Esophagus muscularis mucosa (tissue), 4 donors: ENCODE measurements at regions not wholly inside any gene's neighbourhood (a gene's known extent, or its start where the extent isn't known, plus 50 kb on each side); places are given as distances from the start of the nearest gene placed in this dataset.

Experiments
- DNase-seq: peaks from one replicate; pipeline ENCODE4 v3.0.0-alpha.2; 2017; ENCODE audit errors: extremely low spot score
- H3K27ac ChIP-seq, 4 donors: fragments of 200-600 bp; sonication (generic); replicated peaks in 1 of 4; 1 replicate in 3 of 4; 2 replicates in 1 of 4; pipeline ENCODE4 v1.5.1; 2016 to 2019; ENCODE audit warnings: mild to moderate bottlenecking in 1 of 4
- H3K27me3 ChIP-seq, 4 donors: fragments of 200-600 bp; sonication (generic); one replicate each; pipeline versions ENCODE4 v1.5.1 to v1.6.0; 2016 to 2019
- H3K36me3 ChIP-seq, 4 donors: fragments of 200-600 bp; sonication (generic); one replicate each; pipeline ENCODE4 v1.5.1; 2016 to 2019
- H3K4me1 ChIP-seq, 4 donors: fragments of 200-600 bp; sonication (generic); one replicate each; pipeline ENCODE4 v1.5.1; 2016 to 2019
- H3K4me3 ChIP-seq, 4 donors: fragments of 200-600 bp; sonication (generic); 1 replicate in 2 of 4; 2 replicates in 2 of 4; pipeline ENCODE4 v1.5.1; 2016 to 2019; ENCODE audit warnings: mild to moderate bottlenecking in 4 of 4, moderate library complexity in 1 of 4
- H3K9me3 ChIP-seq, 4 donors: fragments of 200-600 bp; sonication (generic); 1 replicate in 3 of 4; 2 replicates in 1 of 4; pipeline ENCODE4 v1.5.1; 2016 to 2019
- EP300 ChIP-seq: sonication (generic); formaldehyde crosslinking; IDR thresholded peaks from one replicate; pipeline ENCODE4 v1.6.1; 2017; ENCODE audit warnings: antibody characterized with exemption
- POLR2A ChIP-seq: fragments of 450-650 bp; IDR thresholded peaks from one replicate; pipeline ENCODE4 v1.6.1; 2017; ENCODE audit warnings: antibody characterized with exemption, moderate library complexity, mild to moderate bottlenecking, low read depth
- POLR2AphosphoS5 ChIP-seq, 2 donors: sonication (generic); formaldehyde crosslinking; IDR thresholded peaks; one replicate each; pipeline ENCODE4 v1.6.1; 2017; ENCODE audit warnings: antibody characterized with exemption in 2 of 2
- WGBS: methylation state at CpG from one replicate; pipeline ENCODE4 v1.1.5; 2018; 5-methylcytosine and 5-hydroxymethylcytosine counted together
- intact Hi-C: fragments of 100-400 bp; cut with DNase I; formaldehyde crosslinking; loops from one replicate; pipeline ENCODE4 v1.15.1; 2023
- TF ChIP-seq, protein P1 (sequence below), 3 experiments: fragments of 200-600 bp in 2 of 3; fragments of 450-650 bp in 1 of 3; sonication (generic) in 2 of 3; IDR thresholded peaks; one replicate each; pipeline ENCODE4 v1.5.1; 2017 to 2019; ENCODE audit warnings: antibody characterized with exemption in 3 of 3, mild to moderate bottlenecking in 2 of 3, moderate library complexity in 1 of 3

DNA sequence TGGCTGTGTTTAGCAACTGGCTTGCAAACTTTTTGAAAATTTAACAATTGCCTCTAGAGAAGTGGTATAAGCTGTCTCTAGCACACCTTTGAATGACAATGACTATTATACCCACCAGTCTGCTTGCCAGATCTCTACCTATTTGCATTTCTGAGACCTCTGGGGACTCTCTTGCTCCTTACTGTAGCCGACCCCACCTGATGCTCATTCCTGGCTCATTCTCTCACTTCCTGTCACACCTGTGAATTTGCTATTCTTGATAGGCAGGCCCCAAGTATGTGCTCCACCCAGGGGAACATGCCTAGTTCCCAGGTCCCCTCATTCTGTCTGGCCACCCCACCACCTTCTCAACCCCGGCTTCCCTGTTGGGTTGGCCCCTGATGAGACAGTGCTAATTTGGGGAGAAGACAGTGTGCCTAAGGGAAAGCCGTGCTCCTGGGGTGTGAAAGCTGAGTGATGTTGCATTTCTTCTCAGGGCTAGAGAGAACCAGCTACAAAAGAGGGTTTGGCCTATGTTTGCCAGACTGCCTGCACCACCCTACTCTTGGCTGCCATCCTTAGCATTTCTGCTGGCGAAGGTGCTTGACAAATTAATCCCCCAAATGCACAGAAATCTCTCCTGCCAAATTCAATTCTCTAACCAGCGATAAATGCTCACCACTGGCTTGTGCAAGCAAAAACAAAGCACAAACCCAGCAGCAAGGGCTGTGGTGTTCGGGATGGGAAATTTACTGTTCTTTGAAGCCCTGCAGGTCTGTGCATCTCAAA, 138.2 kb downstream of the RPS24 start:
- H3K9me3 ChIP-seq = no peaks in the 10 kb centered on the region
- no peaks in the 10 kb centered on the region for H3K36me3 ChIP-seq
- TF ChIP-seq POLR2AphosphoS5 (IDR thresholded peaks at IDR 0.05) = no peak
- intact Hi-C loops = no loop called here
- no peak overlapping the region for H3K27ac ChIP-seq
- H3K27me3 ChIP-seq = no peaks in the 10 kb centered on the region
- 78% methylated on average over 6 of the region's 6 CpGs for WGBS
- H3K4me1 ChIP-seq = no peaks in the 10 kb centered on the region
- DNase-seq = no peak
- H3K4me3 ChIP-seq = no peak overlapping the region

DNA sequence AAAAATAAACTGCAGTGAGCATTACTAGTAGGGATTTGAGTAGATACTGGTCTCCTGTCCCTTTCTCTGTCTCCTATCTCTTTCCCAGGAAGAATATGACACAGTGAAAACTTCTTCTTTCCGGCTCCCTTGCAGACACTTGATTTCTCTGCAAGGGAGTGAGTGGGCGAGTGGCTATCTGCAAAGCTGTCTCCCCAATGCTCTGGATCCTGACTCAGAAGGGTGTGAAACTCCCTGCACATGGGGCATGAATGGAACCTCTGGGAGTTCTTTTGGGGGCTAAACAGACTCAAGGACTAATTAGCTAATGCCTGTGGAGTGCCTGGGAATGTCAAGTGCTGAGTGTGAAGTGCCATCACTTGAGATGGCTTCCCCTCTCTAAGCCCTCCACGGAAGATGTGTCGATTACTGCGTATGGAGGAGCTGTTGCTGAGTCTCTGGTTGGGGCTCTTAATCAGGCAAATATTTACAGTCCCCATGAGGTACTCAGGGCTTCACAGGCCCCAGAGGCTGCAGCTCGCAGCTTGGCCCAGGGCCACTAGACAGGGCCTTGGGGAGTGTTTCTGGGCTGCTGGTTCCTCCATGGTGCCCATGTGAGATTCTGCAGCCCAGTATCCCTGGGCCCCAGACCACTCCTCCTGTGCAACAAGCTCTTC, 139.8 kb downstream of the RPS24 start:
- TF ChIP-seq EP300 (no peak), POLR2A (no peak), POLR2AphosphoS5 (IDR thresholded peaks at IDR 0.05) (no peak)
- TF ChIP-seq, protein P1, sequence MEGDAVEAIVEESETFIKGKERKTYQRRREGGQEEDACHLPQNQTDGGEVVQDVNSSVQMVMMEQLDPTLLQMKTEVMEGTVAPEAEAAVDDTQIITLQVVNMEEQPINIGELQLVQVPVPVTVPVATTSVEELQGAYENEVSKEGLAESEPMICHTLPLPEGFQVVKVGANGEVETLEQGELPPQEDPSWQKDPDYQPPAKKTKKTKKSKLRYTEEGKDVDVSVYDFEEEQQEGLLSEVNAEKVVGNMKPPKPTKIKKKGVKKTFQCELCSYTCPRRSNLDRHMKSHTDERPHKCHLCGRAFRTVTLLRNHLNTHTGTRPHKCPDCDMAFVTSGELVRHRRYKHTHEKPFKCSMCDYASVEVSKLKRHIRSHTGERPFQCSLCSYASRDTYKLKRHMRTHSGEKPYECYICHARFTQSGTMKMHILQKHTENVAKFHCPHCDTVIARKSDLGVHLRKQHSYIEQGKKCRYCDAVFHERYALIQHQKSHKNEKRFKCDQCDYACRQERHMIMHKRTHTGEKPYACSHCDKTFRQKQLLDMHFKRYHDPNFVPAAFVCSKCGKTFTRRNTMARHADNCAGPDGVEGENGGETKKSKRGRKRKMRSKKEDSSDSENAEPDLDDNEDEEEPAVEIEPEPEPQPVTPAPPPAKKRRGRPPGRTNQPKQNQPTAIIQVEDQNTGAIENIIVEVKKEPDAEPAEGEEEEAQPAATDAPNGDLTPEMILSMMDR (IDR thresholded peaks at IDR 0.05) = no peak
- DNase-seq = no peak
- H3K27ac ChIP-seq = no peak overlapping the region
- H3K4me1 ChIP-seq = no peaks in the 10 kb centered on the region
- H3K36me3 ChIP-seq = no peaks in the 10 kb centered on the region
- 98% methylated on average over 4 of the region's 6 CpGs for WGBS
- H3K4me3 ChIP-seq = no peak overlapping the region
- H3K9me3 ChIP-seq = no peaks in the 10 kb centered on the region
- intact Hi-C loops = no loop called here
- H3K27me3 ChIP-seq = no peaks in the 10 kb centered on the region

DNA sequence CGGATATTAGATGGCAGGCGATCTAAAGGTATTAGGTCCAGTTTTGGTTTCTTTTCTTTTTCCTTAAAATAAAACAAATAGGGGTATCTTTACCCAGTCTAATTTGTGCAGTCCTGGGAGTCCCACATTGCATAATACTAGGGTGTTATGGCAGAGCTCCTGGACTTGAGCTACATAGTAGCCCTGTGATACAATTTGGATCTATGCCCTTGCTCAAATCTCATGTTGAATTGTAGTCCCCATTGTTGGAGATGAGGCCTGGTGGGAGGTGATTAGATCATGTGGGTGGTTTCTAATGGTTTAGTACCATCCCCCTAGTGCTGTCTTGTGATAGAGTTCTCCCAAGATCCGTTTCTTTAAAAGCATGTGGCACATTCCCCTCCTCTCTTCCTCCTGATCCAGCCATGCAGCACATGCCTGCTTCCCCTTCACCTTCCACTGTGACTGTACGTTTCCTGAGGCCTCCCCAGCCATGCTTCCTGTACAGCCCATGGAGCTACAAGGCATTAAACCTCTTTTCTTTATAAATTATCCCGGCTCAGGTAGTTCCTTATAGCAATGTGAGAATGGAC, 141.9 kb downstream of the RPS24 start:
- Histone ChIP-seq H3K36me3 (no peaks in the 10 kb centered on the region), H3K27me3 (no peaks in the 10 kb centered on the region), H3K9me3 (no peaks in the 10 kb centered on the region), H3K4me3 (no peak overlapping the region), H3K4me1 (peaks cover 0 to 8% (median 5%) of the 10 kb centered on the region in 4 donors), H3K27ac (no peak overlapping the region)
- WGBS = 66% methylated on average over 5 of the region's 5 CpGs
- DNase-seq = no peak
- intact Hi-C loops = no loop called here
- no peak for TF ChIP-seq POLR2AphosphoS5 (IDR thresholded peaks at IDR 0.05)
- no peak for TF ChIP-seq EP300
- no peak for TF ChIP-seq POLR2A
- TF ChIP-seq, protein P1 (IDR thresholded peaks at IDR 0.05) = no peak

DNA sequence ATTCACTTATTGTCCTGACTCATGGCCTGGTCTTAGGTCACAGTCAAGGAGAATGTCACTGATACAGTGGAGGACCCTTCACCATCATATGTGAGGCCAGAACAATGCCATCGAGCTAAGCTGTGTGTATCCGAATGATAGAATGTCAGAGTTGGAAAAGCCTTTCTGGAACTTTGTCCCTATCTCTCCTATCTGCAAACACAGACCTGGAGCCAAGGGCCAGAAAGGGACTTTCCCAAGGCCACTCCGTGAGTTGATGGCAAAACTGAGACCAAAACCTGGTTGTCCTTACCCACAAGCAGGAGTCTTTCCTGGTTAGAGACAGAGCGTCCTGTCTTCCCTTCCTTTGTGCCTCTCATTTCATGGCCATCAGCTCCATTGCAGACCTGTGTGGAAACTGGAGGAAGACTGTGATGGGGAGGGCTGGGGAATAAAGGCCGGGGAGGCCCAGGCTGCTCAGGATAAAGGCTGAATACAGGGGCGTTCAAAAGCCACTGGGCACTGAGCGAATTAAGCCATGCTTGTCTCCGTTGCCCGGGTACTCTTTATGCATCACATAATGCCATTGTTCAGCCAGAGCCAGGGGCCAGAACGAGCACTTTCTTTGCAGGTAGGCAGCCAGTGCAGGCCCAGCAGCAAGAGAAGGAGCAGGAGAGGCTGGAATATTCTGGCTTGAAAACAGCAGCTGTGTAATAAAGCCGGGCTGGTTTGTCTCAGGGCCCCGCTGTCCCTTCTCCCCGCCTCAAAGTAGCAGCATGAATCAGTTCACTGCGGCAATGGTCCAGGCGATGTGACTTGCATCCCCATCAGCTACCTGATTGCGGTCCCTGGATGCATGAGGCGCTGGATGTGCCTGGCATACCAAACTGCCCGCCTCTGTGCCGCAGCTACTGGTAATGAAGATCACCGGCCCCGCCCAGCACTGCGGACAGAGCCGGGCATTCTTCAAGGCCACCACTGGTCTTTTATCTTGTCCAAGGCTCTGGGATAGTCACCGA, 143.0 kb downstream of the RPS24 start:
- no peaks in the 10 kb centered on the region for H3K27me3 ChIP-seq
- H3K4me3 ChIP-seq = no peak overlapping the region
- no peak overlapping the region for H3K27ac ChIP-seq
- peaks cover 0 to 8% (median 5%) of the 10 kb centered on the region in 4 donors for H3K4me1 ChIP-seq
- DNase-seq = no peak
- WGBS = 90% methylated on average over 13 of the region's 24 CpGs
- intact Hi-C loops = no loop called here
- no peaks in the 10 kb centered on the region for H3K36me3 ChIP-seq
- TF ChIP-seq, protein P1 (IDR thresholded peaks at IDR 0.05) = no peak
- H3K9me3 ChIP-seq = no peaks in the 10 kb centered on the region
